IPS-18a (cell line): ENCODE measurements at regions not wholly inside any gene's neighbourhood (a gene's known extent, or its start where the extent isn't known, plus 50 kb on each side); places are given as distances from the start of the nearest gene placed in this dataset.

ENCODE experiments used
- H3K27ac ChIP-seq: one replicate; pipeline ENCODE4 v1.5.1; 2013; ENCODE audit warnings: low read length
- H3K27me3 ChIP-seq: one replicate; pipeline ENCODE4 v1.6.1; 2013; ENCODE audit warnings: mild to moderate bottlenecking, low read length; ENCODE audit not compliant: control insufficient read depth, insufficient read depth
- H3K36me3 ChIP-seq: one replicate; pipeline ENCODE4 v1.6.1; 2013; ENCODE audit warnings: low read depth, low read length; ENCODE audit not compliant: control insufficient read depth
- H3K4me1 ChIP-seq: one replicate; pipeline ENCODE4 v1.6.1; 2013; ENCODE audit warnings: low read depth, low read length; ENCODE audit not compliant: control insufficient read depth
- H3K4me3 ChIP-seq: one replicate; pipeline ENCODE4 v1.5.1; 2013; ENCODE audit warnings: low read length
- H3K9ac ChIP-seq: one replicate; pipeline ENCODE4 v1.6.1; 2013; ENCODE audit warnings: mild to moderate bottlenecking, low read length, moderate library complexity
- H3K9me3 ChIP-seq: one replicate; pipeline ENCODE4 v1.6.1; 2013; ENCODE audit warnings: low read depth, low read length; ENCODE audit not compliant: control insufficient read depth

- Histone ChIP-seq H3K27me3 (no peaks in the 10 kb centered on the region), H3K4me3 (no peak overlapping the region), H3K9ac (no peak overlapping the region), H3K36me3 (no peaks in the 10 kb centered on the region), H3K27ac (no peak overlapping the region), H3K4me1 (no peaks in the 10 kb centered on the region), H3K9me3 (no peaks in the 10 kb centered on the region)
Observed at GRCh38 chr15:62545467-62546227, 380.6 kb upstream of the C2CD4B start.

GRCh38 chr15:62546628-62547027 lies 381.5 kb upstream of the C2CD4B start:
- H3K27ac ChIP-seq = no peak overlapping the region
- no peaks in the 10 kb centered on the region for H3K36me3 ChIP-seq
- H3K9ac ChIP-seq = no peak overlapping the region
- no peak overlapping the region for H3K4me3 ChIP-seq
- no peaks in the 10 kb centered on the region for H3K27me3 ChIP-seq
- H3K9me3 ChIP-seq = no peaks in the 10 kb centered on the region
- H3K4me1 ChIP-seq = no peaks in the 10 kb centered on the region

- no peaks in the 10 kb centered on the region for H3K4me1 ChIP-seq
- H3K27me3 ChIP-seq = no peaks in the 10 kb centered on the region
- H3K4me3 ChIP-seq = no peak overlapping the region
- no peaks in the 10 kb centered on the region for H3K36me3 ChIP-seq
- no peaks in the 10 kb centered on the region for H3K9me3 ChIP-seq
- no peak overlapping the region for H3K27ac ChIP-seq
- H3K9ac ChIP-seq = no peak overlapping the region
Observed at GRCh38 chr15:62547584-62547983, 382.5 kb upstream of the C2CD4B start.

GRCh38 chr15:62549345-62549970 lies 384.4 kb upstream of the C2CD4B start:
- no peak overlapping the region for H3K4me3 ChIP-seq
- H3K4me1 ChIP-seq = no peaks in the 10 kb centered on the region
- no peak overlapping the region for H3K9ac ChIP-seq
- no peaks in the 10 kb centered on the region for H3K9me3 ChIP-seq
- no peak overlapping the region for H3K27ac ChIP-seq
- no peaks in the 10 kb centered on the region for H3K27me3 ChIP-seq
- no peaks in the 10 kb centered on the region for H3K36me3 ChIP-seq

GRCh38 chr15:62550106-62550505 lies 385.0 kb upstream of the C2CD4B start:
- no peaks in the 10 kb centered on the region for H3K4me1 ChIP-seq
- no peak overlapping the region for H3K27ac ChIP-seq
- no peak overlapping the region for H3K4me3 ChIP-seq
- H3K9me3 ChIP-seq = no peaks in the 10 kb centered on the region
- H3K36me3 ChIP-seq = no peaks in the 10 kb centered on the region
- H3K9ac ChIP-seq = no peak overlapping the region
- H3K27me3 ChIP-seq = no peaks in the 10 kb centered on the region

GRCh38 chr15:62552444-62552843 lies 387.4 kb upstream of the C2CD4B start:
- H3K4me1 ChIP-seq = no peaks in the 10 kb centered on the region
- no peak overlapping the region for H3K4me3 ChIP-seq
- no peak overlapping the region for H3K9ac ChIP-seq
- no peaks in the 10 kb centered on the region for H3K27me3 ChIP-seq
- no peaks in the 10 kb centered on the region for H3K36me3 ChIP-seq
- no peak overlapping the region for H3K27ac ChIP-seq
- H3K9me3 ChIP-seq = no peaks in the 10 kb centered on the region

- Histone ChIP-seq H3K9ac (no peak overlapping the region), H3K4me3 (no peak overlapping the region), H3K4me1 (no peaks in the 10 kb centered on the region), H3K36me3 (no peaks in the 10 kb centered on the region), H3K9me3 (no peaks in the 10 kb centered on the region), H3K27me3 (no peaks in the 10 kb centered on the region), H3K27ac (no peak overlapping the region)
Observed at GRCh38 chr15:62553911-62554563, 389.0 kb upstream of the C2CD4B start.

GRCh38 chr15:62558640-62559380 lies 393.7 kb upstream of the C2CD4B start:
- H3K27me3 ChIP-seq = no peaks in the 10 kb centered on the region
- no peak overlapping the region for H3K27ac ChIP-seq
- no peak overlapping the region for H3K9ac ChIP-seq
- H3K36me3 ChIP-seq = no peaks in the 10 kb centered on the region
- no peak overlapping the region for H3K4me3 ChIP-seq
- no peaks in the 10 kb centered on the region for H3K9me3 ChIP-seq
- no peaks in the 10 kb centered on the region for H3K4me1 ChIP-seq

GRCh38 chr15:62559381-62559733 lies 394.3 kb upstream of the C2CD4B start:
- no peaks in the 10 kb centered on the region for H3K9me3 ChIP-seq
- H3K4me1 ChIP-seq = no peaks in the 10 kb centered on the region
- H3K27me3 ChIP-seq = no peaks in the 10 kb centered on the region
- H3K9ac ChIP-seq = no peak overlapping the region
- H3K27ac ChIP-seq = no peak overlapping the region
- no peaks in the 10 kb centered on the region for H3K36me3 ChIP-seq
- H3K4me3 ChIP-seq = no peak overlapping the region

GRCh38 chr15:62561059-62561519 lies 396.0 kb upstream of the C2CD4B start:
- Histone ChIP-seq H3K4me1 (no peaks in the 10 kb centered on the region), H3K4me3 (no peak overlapping the region), H3K27me3 (no peaks in the 10 kb centered on the region), H3K9ac (no peak overlapping the region), H3K9me3 (no peaks in the 10 kb centered on the region), H3K36me3 (no peaks in the 10 kb centered on the region), H3K27ac (no peak overlapping the region)

GRCh38 chr15:62561571-62561970 lies 396.5 kb upstream of the C2CD4B start:
- Histone ChIP-seq H3K9ac (no peak overlapping the region), H3K9me3 (no peaks in the 10 kb centered on the region), H3K27ac (no peak overlapping the region), H3K4me3 (no peak overlapping the region), H3K36me3 (no peaks in the 10 kb centered on the region), H3K4me1 (no peaks in the 10 kb centered on the region), H3K27me3 (no peaks in the 10 kb centered on the region)
